HFFc6 (cell line): ENCODE measurements at regions not wholly inside any gene's neighbourhood (a gene's known extent, or its start where the extent isn't known, plus 50 kb on each side); places are given as distances from the start of the nearest gene placed in this dataset.
A peak's percentile ranks its signal among the peaks of the same experiment; 100 is the strongest.

Source experiments
- DNase-seq: peaks from one replicate; pipeline ENCODE4 v3.0.0-alpha.2; 2018
- H3K27ac Mint-ChIP-seq: 2 replicates; pipeline ENCODE4 v1.8.0; 2020; ENCODE audit warnings: mild to moderate bottlenecking, mixed read lengths
- H3K27me3 Mint-ChIP-seq: 2 replicates; pipeline ENCODE4 v1.8.0; 2021; ENCODE audit warnings: mild to moderate bottlenecking, moderate library complexity, mixed read lengths; ENCODE audit not compliant: insufficient read depth
- H3K36me3 Mint-ChIP-seq: 2 replicates; pipeline ENCODE4 v1.8.0; 2021; ENCODE audit warnings: low read depth, mixed read lengths
- H3K4me1 Mint-ChIP-seq: 2 replicates; pipeline ENCODE4 v1.8.0; 2020; ENCODE audit warnings: low read depth, mixed read lengths
- H3K4me3 Mint-ChIP-seq: 2 replicates; pipeline ENCODE4 v1.8.0; 2020; ENCODE audit warnings: mild to moderate bottlenecking, moderate library complexity, mixed read lengths
- H3K9me3 Mint-ChIP-seq: 2 replicates; pipeline ENCODE4 v1.8.0; 2020; ENCODE audit warnings: mild to moderate bottlenecking, mixed read lengths
- CTCF ChIP-seq: fragments of 200-600 bp; sonication (generic); IDR thresholded peaks from 2 replicates; pipeline ENCODE4 v1.5.0; 2021; ENCODE audit warnings: antibody characterized with exemption, mild to moderate bottlenecking

DNA sequence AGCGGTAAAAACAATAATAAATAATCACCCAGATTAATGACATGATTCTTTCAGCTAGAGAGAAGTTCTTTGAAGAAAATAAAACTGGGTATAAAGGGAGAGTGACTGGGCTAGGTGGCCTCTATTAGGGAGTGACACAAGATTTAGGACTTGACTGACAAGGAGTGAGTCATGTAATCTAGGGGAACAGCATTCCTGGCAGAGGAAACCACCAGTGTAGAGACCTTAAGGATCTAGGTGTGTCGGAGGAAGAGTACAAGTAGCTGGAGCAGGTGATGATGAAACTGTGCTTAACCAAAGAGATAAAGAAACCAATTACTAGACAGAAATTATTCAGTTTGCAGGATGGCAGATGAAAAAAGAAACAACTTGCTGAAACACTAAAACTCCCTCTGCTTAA, 248.0 kb downstream of the RFC3 start:
- TF ChIP-seq CTCF = no peak
- peaks cover 2% of the 10 kb centered on the region; the same call in 1 of the 2 replicates for H3K27me3 Mint-ChIP-seq
- no peaks in the 10 kb centered on the region for H3K9me3 Mint-ChIP-seq
- no peaks in the 10 kb centered on the region for H3K36me3 Mint-ChIP-seq
- peaks cover 20% of the 10 kb centered on the region for H3K4me1 Mint-ChIP-seq
- H3K27ac Mint-ChIP-seq = no peak overlapping the region
- DNase-seq = no peak
- no peak overlapping the region for H3K4me3 Mint-ChIP-seq

GRCh38 chr13:34066344-34066743, 248.4 kb downstream of the RFC3 start:
- Mint-ChIP-seq H3K9me3 (no peaks in the 10 kb centered on the region), H3K27me3 (peaks cover 2% of the 10 kb centered on the region; the same call in 1 of the 2 replicates), H3K4me3 (no peak overlapping the region), H3K27ac (no peak overlapping the region), H3K4me1 (peaks cover 24% of the 10 kb centered on the region), H3K36me3 (no peaks in the 10 kb centered on the region)
- DNase-seq = no peak
- no peak for TF ChIP-seq CTCF

DNA sequence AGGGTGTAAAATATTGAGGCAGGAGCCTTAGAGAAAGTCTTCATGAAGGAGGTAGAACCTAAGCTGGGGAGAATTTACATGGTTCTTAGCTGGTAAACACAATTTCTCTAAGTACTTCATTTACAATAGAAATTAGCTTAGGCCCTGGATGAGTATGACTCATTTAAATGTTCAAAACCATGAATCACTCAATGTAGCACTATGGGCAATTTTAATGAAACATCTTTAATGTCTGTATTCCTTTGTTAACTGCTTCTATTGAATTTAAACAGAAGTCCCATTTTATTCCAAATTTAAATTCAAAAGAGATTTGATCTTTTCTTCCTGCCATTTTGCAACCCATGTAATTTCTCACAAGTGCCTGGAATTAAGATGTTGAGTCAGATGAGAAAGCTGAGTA, 252.1 kb downstream of the RFC3 start:
- no peak overlapping the region for H3K4me3 Mint-ChIP-seq
- H3K27ac Mint-ChIP-seq = no peak overlapping the region; the same call in 1 of the 2 replicates
- H3K9me3 Mint-ChIP-seq = peaks cover 6% of the 10 kb centered on the region; the same call in 1 of the 2 replicates
- no peak for TF ChIP-seq CTCF
- H3K36me3 Mint-ChIP-seq = no peaks in the 10 kb centered on the region
- H3K27me3 Mint-ChIP-seq = peaks cover 2% of the 10 kb centered on the region; the same call in 1 of the 2 replicates
- DNase-seq = no peak
- H3K4me1 Mint-ChIP-seq = peaks cover 28% of the 10 kb centered on the region

- Mint-ChIP-seq H3K27me3 (peaks cover 2% of the 10 kb centered on the region; the same call in 1 of the 2 replicates), H3K27ac (no peak overlapping the region; the same call in 1 of the 2 replicates), H3K4me3 (no peak overlapping the region), H3K9me3 (peaks cover 6% of the 10 kb centered on the region; the same call in 1 of the 2 replicates), H3K36me3 (no peaks in the 10 kb centered on the region), H3K4me1 (peaks cover 28% of the 10 kb centered on the region)
- no peak for DNase-seq
- TF ChIP-seq CTCF = no peak
Measured at GRCh38 chr13:34070544-34071303, 252.8 kb downstream of the RFC3 start.

- TF ChIP-seq CTCF = no peak
- Mint-ChIP-seq H3K4me3 (peak overlapping the region; percentile 77), H3K36me3 (no peaks in the 10 kb centered on the region), H3K27me3 (no peaks in the 10 kb centered on the region), H3K4me1 (peaks cover 9% of the 10 kb centered on the region), H3K9me3 (peaks cover 6% of the 10 kb centered on the region; the same call in 1 of the 2 replicates), H3K27ac (peak overlapping the region; percentile 80)
- peak; percentile 78 for DNase-seq
Measured at GRCh38 chr13:34076319-34076718, 258.4 kb downstream of the RFC3 start.
